AG10803 (cell line): ENCODE measurements at regions not wholly inside any gene's neighbourhood (a gene's known extent, or its start where the extent isn't known, plus 50 kb on each side); places are given as distances from the start of the nearest gene placed in this dataset.

Source experiments
- DNase-seq: peaks from one replicate; pipeline ENCODE4 v3.0.0; 2010; ENCODE audit warnings: low read depth
- H3K4me3 ChIP-seq: 2 replicates; pipeline ENCODE4 v1.5.1; 2011; ENCODE audit warnings: mild to moderate bottlenecking, low read length, control low read depth
- CTCF ChIP-seq: conservative IDR thresholded peaks from 2 replicates; pipeline ENCODE4 v1.5.1; 2011; ENCODE audit warnings: mild to moderate bottlenecking, low read length, control low read depth, inconsistent platforms

GRCh38 chr4:1517592-1518411 is 111.6 kb upstream of the NKX1-1 start:
- no peak overlapping the region for H3K4me3 ChIP-seq
- TF ChIP-seq CTCF, result no peak

GRCh38 chr4:1516881-1517480 is 110.7 kb upstream of the NKX1-1 start:
- no peak for TF ChIP-seq CTCF
- DNase-seq, result no peak
- H3K4me3 ChIP-seq, result no peak overlapping the region

More at GRCh38 chr4:1517592-1518411, 111.6 kb upstream of the NKX1-1 start:
- no peak for DNase-seq

DNA sequence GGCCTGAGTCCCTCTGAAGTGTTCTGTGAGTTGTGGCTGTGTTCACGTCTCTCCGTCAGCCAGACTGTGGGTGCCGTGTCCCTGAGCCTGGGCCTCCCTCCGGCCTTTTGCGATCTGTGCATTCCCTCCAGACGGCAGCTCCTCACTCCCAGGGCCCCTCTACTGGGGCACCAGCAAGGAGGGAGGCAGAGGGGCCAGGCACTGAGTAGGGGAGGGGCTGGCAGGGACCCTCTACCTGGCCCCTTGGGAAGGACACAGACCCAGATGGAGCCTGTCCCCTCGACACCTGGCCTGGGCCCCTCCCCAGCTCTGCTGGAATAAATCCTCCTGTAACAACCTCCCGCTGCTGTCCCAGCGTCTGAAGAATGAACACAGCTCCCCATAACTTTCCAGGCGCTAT is 110.0 kb upstream of the NKX1-1 start:
- TF ChIP-seq CTCF, result no peak
- DNase-seq, result no peak
- H3K4me3 ChIP-seq, result no peak overlapping the region

DNA sequence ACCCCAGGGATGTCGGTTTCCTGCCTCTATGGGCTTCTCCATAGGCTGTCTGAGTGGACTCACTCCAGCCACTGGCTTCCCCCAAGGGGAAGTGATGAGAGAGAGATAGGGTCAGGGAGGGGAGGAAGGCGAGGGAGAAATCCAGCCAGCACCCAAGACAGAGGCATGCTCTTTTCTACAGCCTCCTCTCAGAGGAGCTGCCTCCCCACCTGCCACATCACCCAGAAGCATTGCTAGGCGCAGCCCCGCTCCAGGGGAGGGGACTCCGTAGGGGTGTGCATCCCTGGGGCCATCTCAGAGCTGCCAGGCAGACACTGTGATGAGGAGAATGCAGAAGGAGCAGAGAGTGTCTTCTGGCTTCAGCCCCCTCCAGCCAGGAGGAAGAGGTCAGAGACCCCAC is 109.5 kb upstream of the NKX1-1 start:
- no peak overlapping the region for H3K4me3 ChIP-seq
- no peak for TF ChIP-seq CTCF
- no peak for DNase-seq

- no peak for DNase-seq
- no peak overlapping the region for H3K4me3 ChIP-seq
- TF ChIP-seq CTCF, result no peak
Measured at GRCh38 chr4:1515156-1515555, 108.9 kb upstream of the NKX1-1 start.

DNA sequence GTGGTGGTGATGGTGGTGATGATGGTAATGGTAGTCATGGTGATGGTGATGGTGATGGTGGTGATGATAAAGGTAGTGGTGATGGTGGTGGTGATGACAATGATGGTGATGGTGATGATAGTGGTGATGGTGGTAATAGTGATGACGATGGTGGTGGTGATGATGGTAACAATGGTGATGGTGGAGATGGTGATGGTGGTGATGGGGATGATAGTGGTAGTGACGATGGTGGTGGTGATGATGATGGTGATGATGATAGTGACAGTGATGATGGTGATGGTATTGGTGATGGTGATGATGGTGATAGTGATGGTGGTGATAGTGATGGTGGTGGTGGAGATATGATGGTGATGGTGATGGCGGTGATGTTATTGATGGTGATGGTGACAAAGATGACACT is 108.4 kb upstream of the NKX1-1 start:
- DNase-seq, result no peak
- TF ChIP-seq CTCF, result no peak
- no peak overlapping the region for H3K4me3 ChIP-seq

- no peak for TF ChIP-seq CTCF
Measured at GRCh38 chr4:1513936-1514483, 107.8 kb upstream of the NKX1-1 start.

More at GRCh38 chr4:1513936-1514483, 107.8 kb upstream of the NKX1-1 start:
- no peak for DNase-seq
- no peak overlapping the region; the same call in 1 of the 2 replicates for H3K4me3 ChIP-seq
